ENCODE measurements at regions not wholly inside any gene's neighbourhood (a gene's known extent, or its start where the extent isn't known, plus 50 kb on each side); places are given as distances from the start of the nearest gene placed in this dataset.

GRCh38 chr6:66949191-66949661 is 1242.2 kb upstream of the EYS start:
- TF ChIP-seq EZH2 (IDR thresholded peaks at IDR 0.05; ENCODE audit: low read length, unreplicated experiment): no peak
- TF ChIP-seq EZH2phosphoT487 (IDR thresholded peaks at IDR 0.05; ENCODE audit: borderline replicate concordance, low read length): no peak
- TF ChIP-seq CTCF (conservative IDR thresholded peaks at IDR 0.05; ENCODE audit: low read depth, low read length): no peak
- H4K20me1 ChIP-seq (ENCODE audit: low read length): no peaks in the 10 kb centered on the region
- H3K4me2 ChIP-seq (ENCODE audit: low read length): no peak overlapping the region
- no peak overlapping the region for H3K27ac ChIP-seq (ENCODE audit: low read length)
- intact Hi-C loops (cut with micrococcal nuclease): no loop called here
- H3K4me1 ChIP-seq (ENCODE audit: insufficient read depth, low read length): 0 out of 2 replicates have a peak, but pooled peaks cover 3% of the 10 kb centered on the region
- no peaks in the 10 kb centered on the region for H3K9me3 ChIP-seq (ENCODE audit: low read length)
- no TSS peak for BruUV-seq (replicated peaks)
- DNase-seq (no peak), ATAC-seq (no peak)
- H3K4me3 ChIP-seq (ENCODE audit: low read length): no peak overlapping the region
- no peaks in the 10 kb centered on the region for H3K27me3 ChIP-seq (ENCODE audit: low read length)
- ChIA-PET CTCF (no interaction called here), POLR2A (ENCODE audit: unreplicated experiment) (no interaction called here)
- H3K36me3 ChIP-seq (ENCODE audit: low read depth, low read length): no peaks in the 10 kb centered on the region
- no peak overlapping the region for H2AFZ ChIP-seq (ENCODE audit: low read length)
- H3K9me2 ChIP-seq (replicated peaks; ENCODE audit: low read length): no peaks in the 10 kb centered on the region
- H3K9ac ChIP-seq (ENCODE audit: low read length): no peak overlapping the region
- H3K79me2 ChIP-seq (ENCODE audit: low read length): no peaks in the 10 kb centered on the region
- no peaks in the 10 kb centered on the region for H3F3A ChIP-seq (ENCODE audit: low read length, unreplicated experiment)

GRCh38 chr6:66948106-66948505 is 1241.1 kb upstream of the EYS start:
- peak; percentile 48 for ATAC-seq
- Histone ChIP-seq H3K36me3 (ENCODE audit: low read depth, low read length) (no peaks in the 10 kb centered on the region), H3K27ac (ENCODE audit: low read length) (no peak overlapping the region), H3K9me3 (ENCODE audit: low read length) (no peaks in the 10 kb centered on the region), H3K4me1 (ENCODE audit: insufficient read depth, low read length) (0 out of 2 replicates have a peak, but pooled peaks cover 3% of the 10 kb centered on the region), H3F3A (ENCODE audit: low read length, unreplicated experiment) (no peaks in the 10 kb centered on the region), H3K79me2 (ENCODE audit: low read length) (no peaks in the 10 kb centered on the region), H3K9ac (ENCODE audit: low read length) (no peak overlapping the region), H3K4me2 (ENCODE audit: low read length) (no peak overlapping the region), H3K4me3 (ENCODE audit: low read length) (no peak overlapping the region), H2AFZ (ENCODE audit: low read length) (no peak overlapping the region), H3K9me2 (replicated peaks; ENCODE audit: low read length) (no peaks in the 10 kb centered on the region), H4K20me1 (ENCODE audit: low read length) (no peaks in the 10 kb centered on the region), H3K27me3 (ENCODE audit: low read length) (no peaks in the 10 kb centered on the region)
- ChIA-PET CTCF (no interaction called here), POLR2A (ENCODE audit: unreplicated experiment) (no interaction called here)
- no peak for TF ChIP-seq EZH2phosphoT487 (IDR thresholded peaks at IDR 0.05; ENCODE audit: borderline replicate concordance, low read length)
- TF ChIP-seq EZH2 (IDR thresholded peaks at IDR 0.05; ENCODE audit: low read length, unreplicated experiment): no peak
- no peak for TF ChIP-seq CTCF (conservative IDR thresholded peaks at IDR 0.05; ENCODE audit: low read depth, low read length)
- no TSS peak for BruUV-seq (replicated peaks)
- DNase-seq: peak; percentile 58
- intact Hi-C loops (cut with micrococcal nuclease): no loop called here

- POLR2A ChIA-PET (ENCODE audit: unreplicated experiment): no interaction called here
These were observed 1233.0 kb upstream of the EYS start for GRCh38 chr6:66940003-66940402.

More at GRCh38 chr6:66940003-66940402, 1233.0 kb upstream of the EYS start:
- H3K9ac ChIP-seq (ENCODE audit: low read length): no peak overlapping the region
- H3K9me2 ChIP-seq (replicated peaks; ENCODE audit: low read length): no peaks in the 10 kb centered on the region
- no peaks in the 10 kb centered on the region for H3F3A ChIP-seq (ENCODE audit: low read length, unreplicated experiment)
- no TSS peak for BruUV-seq (replicated peaks)
- CTCF ChIA-PET: no interaction called here
- no peak overlapping the region for H3K4me2 ChIP-seq (ENCODE audit: low read length)
- H3K36me3 ChIP-seq (ENCODE audit: low read depth, low read length): no peaks in the 10 kb centered on the region
- intact Hi-C loops (cut with micrococcal nuclease): no loop called here
- no peaks in the 10 kb centered on the region for H3K9me3 ChIP-seq (ENCODE audit: low read length)
- H4K20me1 ChIP-seq (ENCODE audit: low read length): no peaks in the 10 kb centered on the region
- TF ChIP-seq EZH2 (IDR thresholded peaks at IDR 0.05; ENCODE audit: low read length, unreplicated experiment) (no peak), CTCF (conservative IDR thresholded peaks at IDR 0.05; ENCODE audit: low read depth, low read length) (no peak), EZH2phosphoT487 (IDR thresholded peaks at IDR 0.05; ENCODE audit: borderline replicate concordance, low read length) (no peak)
- H3K27me3 ChIP-seq (ENCODE audit: low read length): no peaks in the 10 kb centered on the region
- ATAC-seq (no peak), DNase-seq (no peak)
- no peak overlapping the region for H2AFZ ChIP-seq (ENCODE audit: low read length)
- no peaks in the 10 kb centered on the region for H3K79me2 ChIP-seq (ENCODE audit: low read length)
- H3K4me1 ChIP-seq (ENCODE audit: insufficient read depth, low read length): no peaks in the 10 kb centered on the region
- H3K4me3 ChIP-seq (ENCODE audit: low read length): no peak overlapping the region
- H3K27ac ChIP-seq (ENCODE audit: low read length): no peak overlapping the region
